Activated T-cell treated with anti-CD3 and anti-CD28 coated beads, Interleukin-2, amount 50 U/mL, for 24 hours (primary cell): ENCODE measurements at regions not wholly inside any gene's neighbourhood (a gene's known extent, or its start where the extent isn't known, plus 50 kb on each side); places are given as distances from the start of the nearest gene placed in this dataset.

Source experiments
- DNase-seq: peaks from one replicate; pipeline ENCODE4 v3.0.0-alpha.2; 2020
- H3K27ac Mint-ChIP-seq: 2 replicates; pipeline ENCODE4 v1.8.0; 2020; ENCODE audit warnings: mild to moderate bottlenecking, mixed read lengths
- H3K27me3 Mint-ChIP-seq: 2 replicates; pipeline ENCODE4 v1.8.0; 2020; ENCODE audit warnings: mixed read lengths
- H3K36me3 Mint-ChIP-seq: 2 replicates; pipeline ENCODE4 v1.8.0; 2020; ENCODE audit warnings: low read depth, mixed read lengths
- H3K4me1 Mint-ChIP-seq: 2 replicates; pipeline ENCODE4 v1.8.0; 2020; ENCODE audit warnings: low read depth, mixed read lengths
- H3K4me3 Mint-ChIP-seq: 2 replicates; pipeline ENCODE4 v1.8.0; 2020; ENCODE audit warnings: mild to moderate bottlenecking, moderate library complexity, mixed read lengths
- H3K9me3 Mint-ChIP-seq: 2 replicates; pipeline ENCODE4 v1.8.0; 2020; ENCODE audit warnings: mixed read lengths

- Mint-ChIP-seq H3K9me3 (no peaks in the 10 kb centered on the region), H3K4me1 (peaks cover 6% of the 10 kb centered on the region), H3K36me3 (no peaks in the 10 kb centered on the region), H3K4me3 (no peak overlapping the region), H3K27ac (no peak overlapping the region), H3K27me3 (peaks cover 9% of the 10 kb centered on the region)
- DNase-seq: no peak
Measured at GRCh38 chr15:66952756-66953522, 112.5 kb upstream of the SMAD3 start.

GRCh38 chr15:66953523-66954229 lies 111.7 kb upstream of the SMAD3 start:
- no peak for DNase-seq
- no peaks in the 10 kb centered on the region for H3K36me3 Mint-ChIP-seq
- H3K27ac Mint-ChIP-seq: no peak overlapping the region
- H3K4me3 Mint-ChIP-seq: no peak overlapping the region
- no peaks in the 10 kb centered on the region for H3K9me3 Mint-ChIP-seq
- H3K27me3 Mint-ChIP-seq: peaks cover 9% of the 10 kb centered on the region
- peaks cover 3% of the 10 kb centered on the region for H3K4me1 Mint-ChIP-seq

- Mint-ChIP-seq H3K27ac (no peak overlapping the region), H3K36me3 (no peaks in the 10 kb centered on the region), H3K9me3 (no peaks in the 10 kb centered on the region), H3K4me3 (no peak overlapping the region), H3K27me3 (peaks cover 9% of the 10 kb centered on the region), H3K4me1 (peaks cover 3% of the 10 kb centered on the region)
- no peak for DNase-seq
Measured at GRCh38 chr15:66954601-66955000, 110.8 kb upstream of the SMAD3 start.

GRCh38 chr15:66955001-66955516 lies 110.3 kb upstream of the SMAD3 start:
- DNase-seq: no peak
- peaks cover 9% of the 10 kb centered on the region for H3K27me3 Mint-ChIP-seq
- H3K9me3 Mint-ChIP-seq: no peaks in the 10 kb centered on the region
- H3K27ac Mint-ChIP-seq: no peak overlapping the region
- no peak overlapping the region for H3K4me3 Mint-ChIP-seq
- H3K4me1 Mint-ChIP-seq: peaks cover 3% of the 10 kb centered on the region
- no peaks in the 10 kb centered on the region for H3K36me3 Mint-ChIP-seq

GRCh38 chr15:66955871-66956585 lies 109.4 kb upstream of the SMAD3 start:
- H3K36me3 Mint-ChIP-seq: no peaks in the 10 kb centered on the region
- DNase-seq: no peak
- peaks cover 9% of the 10 kb centered on the region for H3K27me3 Mint-ChIP-seq
- no peak overlapping the region for H3K27ac Mint-ChIP-seq
- no peak overlapping the region for H3K4me3 Mint-ChIP-seq
- no peaks in the 10 kb centered on the region for H3K9me3 Mint-ChIP-seq
- peaks cover 3% of the 10 kb centered on the region for H3K4me1 Mint-ChIP-seq

- no peak for DNase-seq
- H3K27me3 Mint-ChIP-seq: peaks cover 9% of the 10 kb centered on the region
- no peak overlapping the region for H3K4me3 Mint-ChIP-seq
- no peak overlapping the region for H3K27ac Mint-ChIP-seq
- peaks cover 3% of the 10 kb centered on the region for H3K4me1 Mint-ChIP-seq
- no peaks in the 10 kb centered on the region for H3K9me3 Mint-ChIP-seq
- H3K36me3 Mint-ChIP-seq: no peaks in the 10 kb centered on the region
Measured at GRCh38 chr15:66956672-66957430, 108.6 kb upstream of the SMAD3 start.

- DNase-seq: no peak
- peaks cover 3% of the 10 kb centered on the region for H3K4me1 Mint-ChIP-seq
- peaks cover 6% of the 10 kb centered on the region for H3K27me3 Mint-ChIP-seq
- H3K9me3 Mint-ChIP-seq: no peaks in the 10 kb centered on the region
- H3K4me3 Mint-ChIP-seq: no peak overlapping the region
- no peaks in the 10 kb centered on the region for H3K36me3 Mint-ChIP-seq
- no peak overlapping the region for H3K27ac Mint-ChIP-seq
Measured at GRCh38 chr15:66957431-66957720, 108.0 kb upstream of the SMAD3 start.

- H3K36me3 Mint-ChIP-seq: no peaks in the 10 kb centered on the region
- H3K27ac Mint-ChIP-seq: no peak overlapping the region
- H3K27me3 Mint-ChIP-seq: no peaks in the 10 kb centered on the region
- no peak for DNase-seq
- H3K4me3 Mint-ChIP-seq: no peak overlapping the region
- peaks cover 3% of the 10 kb centered on the region for H3K4me1 Mint-ChIP-seq
- H3K9me3 Mint-ChIP-seq: no peaks in the 10 kb centered on the region
Measured at GRCh38 chr15:66959066-66959465, 106.3 kb upstream of the SMAD3 start.

- H3K27ac Mint-ChIP-seq: no peak overlapping the region
Measured at GRCh38 chr15:66959875-66960274, 105.5 kb upstream of the SMAD3 start.

GRCh38 chr15:66960519-66960918 lies 104.9 kb upstream of the SMAD3 start:
- H3K36me3 Mint-ChIP-seq: no peaks in the 10 kb centered on the region
- DNase-seq: no peak
- peaks cover 3% of the 10 kb centered on the region for H3K4me1 Mint-ChIP-seq
- no peak overlapping the region for H3K27ac Mint-ChIP-seq
- no peaks in the 10 kb centered on the region for H3K27me3 Mint-ChIP-seq
- H3K9me3 Mint-ChIP-seq: no peaks in the 10 kb centered on the region
- H3K4me3 Mint-ChIP-seq: no peak overlapping the region

More at GRCh38 chr15:66959875-66960274, 105.5 kb upstream of the SMAD3 start:
- Mint-ChIP-seq H3K27me3 (no peaks in the 10 kb centered on the region), H3K4me3 (no peak overlapping the region), H3K36me3 (no peaks in the 10 kb centered on the region), H3K9me3 (no peaks in the 10 kb centered on the region), H3K4me1 (peaks cover 3% of the 10 kb centered on the region)
- DNase-seq: no peak

- H3K9me3 Mint-ChIP-seq: no peaks in the 10 kb centered on the region
- DNase-seq: no peak
- H3K36me3 Mint-ChIP-seq: no peaks in the 10 kb centered on the region
- no peaks in the 10 kb centered on the region for H3K4me1 Mint-ChIP-seq
- no peaks in the 10 kb centered on the region for H3K27me3 Mint-ChIP-seq
- no peak overlapping the region for H3K4me3 Mint-ChIP-seq
- H3K27ac Mint-ChIP-seq: no peak overlapping the region
Measured at GRCh38 chr15:66961407-66961884, 104.0 kb upstream of the SMAD3 start.

- Mint-ChIP-seq H3K36me3 (no peaks in the 10 kb centered on the region), H3K4me1 (no peaks in the 10 kb centered on the region), H3K9me3 (no peaks in the 10 kb centered on the region), H3K4me3 (no peak overlapping the region), H3K27me3 (no peaks in the 10 kb centered on the region), H3K27ac (no peak overlapping the region)
- DNase-seq: no peak
Measured at GRCh38 chr15:66961901-66962300, 103.5 kb upstream of the SMAD3 start.

- no peaks in the 10 kb centered on the region for H3K27me3 Mint-ChIP-seq
- H3K4me3 Mint-ChIP-seq: no peak overlapping the region
- no peak for DNase-seq
- H3K9me3 Mint-ChIP-seq: no peaks in the 10 kb centered on the region
- H3K27ac Mint-ChIP-seq: no peak overlapping the region
- no peaks in the 10 kb centered on the region for H3K4me1 Mint-ChIP-seq
- H3K36me3 Mint-ChIP-seq: no peaks in the 10 kb centered on the region
Measured at GRCh38 chr15:66962522-66962921, 102.9 kb upstream of the SMAD3 start.

GRCh38 chr15:66963084-66963483 lies 102.3 kb upstream of the SMAD3 start:
- H3K4me3 Mint-ChIP-seq: no peak overlapping the region
- no peak overlapping the region for H3K27ac Mint-ChIP-seq
- no peaks in the 10 kb centered on the region for H3K27me3 Mint-ChIP-seq
- H3K9me3 Mint-ChIP-seq: no peaks in the 10 kb centered on the region
- DNase-seq: no peak
- no peaks in the 10 kb centered on the region for H3K4me1 Mint-ChIP-seq
- H3K36me3 Mint-ChIP-seq: no peaks in the 10 kb centered on the region
